ENCODE measurements at regions not wholly inside any gene's neighbourhood (a gene's known extent, or its start where the extent isn't known, plus 50 kb on each side); places are given as distances from the start of the nearest gene placed in this dataset.
"Not testable (repeated sequence)": the region's sequence is repeated elsewhere in the genome, so short reads cannot be mapped to it uniquely, and the experiment has no call there.

- DNase-seq (ENCODE audit: low read depth), result no peak
These were observed 91.0 kb upstream of the PRR23C start for GRCh38 chr3:139135657-139136056.

GRCh38 chr3:139136469-139137202, 91.9 kb upstream of the PRR23C start:
- DNase-seq (ENCODE audit: low read depth), result no peak

GRCh38 chr3:139140553-139140952, 95.9 kb upstream of the PRR23C start:
- no peak for DNase-seq (ENCODE audit: low read depth)

GRCh38 chr3:139145980-139146379, 101.3 kb upstream of the PRR23C start:
- DNase-seq (ENCODE audit: low read depth), result not testable (repeated sequence)

GRCh38 chr3:139151530-139151929, 106.8 kb upstream of the PRR23C start:
- DNase-seq (ENCODE audit: low read depth), result no peak

GRCh38 chr3:139153434-139153833, 108.7 kb upstream of the PRR23C start:
- DNase-seq (ENCODE audit: low read depth), result not testable (repeated sequence)

- DNase-seq (ENCODE audit: low read depth), result no peak
These were observed 112.7 kb upstream of the PRR23C start for GRCh38 chr3:139157161-139157932.

GRCh38 chr3:139159356-139159755, 114.7 kb upstream of the PRR23C start:
- no peak for DNase-seq (ENCODE audit: low read depth)

GRCh38 chr3:139173372-139174108, 128.8 kb upstream of the PRR23C start:
- DNase-seq (ENCODE audit: low read depth), result peak; percentile 21

GRCh38 chr3:139180489-139180888, 135.8 kb upstream of the PRR23C start:
- DNase-seq (ENCODE audit: low read depth), result no peak

- no peak for DNase-seq (ENCODE audit: low read depth)
These were observed 137.5 kb upstream of the PRR23C start for GRCh38 chr3:139182143-139182542.

GRCh38 chr3:139182598-139182997, 137.9 kb upstream of the PRR23C start:
- DNase-seq (ENCODE audit: low read depth), result no peak

GRCh38 chr3:139185527-139185926, 140.8 kb upstream of the PRR23C start:
- no peak for DNase-seq (ENCODE audit: low read depth)

GRCh38 chr3:139187154-139187553, 142.5 kb upstream of the PRR23C start:
- DNase-seq (ENCODE audit: low read depth), result no peak

- no peak for DNase-seq (ENCODE audit: low read depth)
These were observed 143.0 kb upstream of the PRR23C start for GRCh38 chr3:139187648-139188047.

- no peak for DNase-seq (ENCODE audit: low read depth)
These were observed 145.3 kb upstream of the PRR23C start for GRCh38 chr3:139189943-139190342.

GRCh38 chr3:139194421-139194820, 149.4 kb upstream of the MRPS22 start:
- DNase-seq (ENCODE audit: low read depth), result not testable (repeated sequence)

- not testable (repeated sequence) for DNase-seq (ENCODE audit: low read depth)
These were observed 147.7 kb upstream of the MRPS22 start for GRCh38 chr3:139196146-139196545.

- DNase-seq (ENCODE audit: low read depth), result no peak
These were observed 146.6 kb upstream of the MRPS22 start for GRCh38 chr3:139197251-139197650.

GRCh38 chr3:139198186-139198585, 145.6 kb upstream of the MRPS22 start:
- DNase-seq (ENCODE audit: low read depth), result no peak

- DNase-seq (ENCODE audit: low read depth), result peak; percentile 60
These were observed 144.9 kb upstream of the MRPS22 start for GRCh38 chr3:139198929-139199328.

- DNase-seq (ENCODE audit: low read depth), result peak; percentile 43
These were observed 144.3 kb upstream of the MRPS22 start for GRCh38 chr3:139199421-139200010.
